MM.1S (cell line): ENCODE measurements at regions not wholly inside any gene's neighbourhood (a gene's known extent, or its start where the extent isn't known, plus 50 kb on each side); places are given as distances from the start of the nearest gene placed in this dataset.

ENCODE experiments used
- DNase-seq: peaks from one replicate; pipeline ENCODE4 v3.0.0-alpha.2; 2015
- H2AFZ ChIP-seq: fragments of 300-600 bp; sonication (generic); 2 replicates; pipeline ENCODE4 v1.6.0; 2016; ENCODE audit warnings: antibody characterized with exemption, low read length
- H3F3A ChIP-seq: fragments of 300-600 bp; sonication (generic); 2 replicates; pipeline ENCODE4 v1.6.1; 2016; ENCODE audit warnings: mild to moderate bottlenecking, antibody characterized with exemption, low read length, moderate library complexity, mixed read lengths; ENCODE audit not compliant: insufficient read depth
- H3K27ac ChIP-seq: fragments of 300-600 bp; sonication (generic); 2 replicates; pipeline ENCODE4 v1.5.1; 2016; ENCODE audit warnings: mild to moderate bottlenecking, low read length
- H3K27me3 ChIP-seq: fragments of 300-600 bp; sonication (generic); replicated peaks from 2 replicates; pipeline ENCODE4 v1.6.0; 2016; ENCODE audit warnings: low read length; ENCODE audit not compliant: insufficient read depth
- H3K36me3 ChIP-seq: fragments of 300-600 bp; sonication (generic); replicated peaks from 2 replicates; pipeline ENCODE4 v1.6.1; 2016; ENCODE audit warnings: mild to moderate bottlenecking, low read length, mixed read lengths; ENCODE audit not compliant: insufficient read depth
- H3K4me1 ChIP-seq: fragments of 300-600 bp; sonication (generic); 2 replicates; pipeline ENCODE4 v1.6.1; 2016; ENCODE audit warnings: low read length, mixed read lengths
- H3K4me2 ChIP-seq: fragments of 300-600 bp; sonication (generic); 2 replicates; pipeline ENCODE4 v1.6.0; 2016; ENCODE audit warnings: low read depth, low read length
- H3K4me3 ChIP-seq: fragments of 300-600 bp; sonication (generic); 2 replicates; pipeline ENCODE4 v1.5.1; 2016; ENCODE audit warnings: low read length, mixed read lengths
- H3K79me2 ChIP-seq: fragments of 300-600 bp; sonication (generic); 2 replicates; pipeline ENCODE4 v1.6.1; 2016; ENCODE audit warnings: mixed run types, low read length, mixed read lengths
- H3K9ac ChIP-seq: fragments of 300-600 bp; sonication (generic); 2 replicates; pipeline ENCODE4 v1.6.1; 2016; ENCODE audit warnings: low read length, mixed read lengths
- H3K9me2 ChIP-seq: fragments of 300-600 bp; sonication (generic); replicated peaks from 2 replicates; pipeline ENCODE4 v1.6.1; 2016; ENCODE audit warnings: mild to moderate bottlenecking, low read length, mixed read lengths; ENCODE audit not compliant: insufficient read depth
- H3K9me3 ChIP-seq: fragments of 300-600 bp; sonication (generic); replicated peaks from 2 replicates; pipeline ENCODE4 v1.6.1; 2016; ENCODE audit warnings: mild to moderate bottlenecking, low read length, mixed read lengths; ENCODE audit not compliant: insufficient read depth
- H4K20me1 ChIP-seq: fragments of 300-600 bp; sonication (generic); 2 replicates; pipeline ENCODE4 v1.6.1; 2016; ENCODE audit warnings: mild to moderate bottlenecking, low read length, moderate library complexity, mixed read lengths; ENCODE audit not compliant: insufficient read depth
- CTCF ChIP-seq: fragments of 300-600 bp; sonication (generic); IDR thresholded peaks from 2 replicates; pipeline ENCODE4 v1.5.1; 2016; ENCODE audit warnings: antibody characterized with exemption, low read length, mixed read lengths
- EZH2 ChIP-seq: fragments of 300-600 bp; sonication (generic); optimal IDR thresholded peaks from 2 replicates; pipeline ENCODE3; 2017; ENCODE audit warnings: low read depth, mild to moderate bottlenecking, antibody characterized with exemption, low read length, mixed read lengths
- EZH2phosphoT487 ChIP-seq: fragments of 300-600 bp; sonication (generic); IDR thresholded peaks from 2 replicates; pipeline ENCODE4 v1.6.1; 2018; ENCODE audit warnings: antibody characterized with exemption, low read length

GRCh38 chr4:176882206-176882605 is 89.5 kb upstream of the VEGFC start:
- TF ChIP-seq EZH2, result no peak
- no peak for TF ChIP-seq CTCF
- no peak for TF ChIP-seq EZH2phosphoT487

GRCh38 chr4:176883108-176883550 is 90.4 kb upstream of the VEGFC start:
- Histone ChIP-seq H3K9me2 (no peaks in the 10 kb centered on the region), H3F3A (no peaks in the 10 kb centered on the region), H3K79me2 (no peaks in the 10 kb centered on the region), H3K27me3 (no peaks in the 10 kb centered on the region), H4K20me1 (no peaks in the 10 kb centered on the region), H3K4me2 (no peak overlapping the region), H3K4me1 (no peaks in the 10 kb centered on the region), H3K36me3 (no peaks in the 10 kb centered on the region), H2AFZ (no peak overlapping the region), H3K4me3 (no peak overlapping the region), H3K9me3 (no peaks in the 10 kb centered on the region), H3K9ac (no peak overlapping the region), H3K27ac (no peak overlapping the region)
- no peak for DNase-seq
- TF ChIP-seq EZH2 (no peak), CTCF (no peak), EZH2phosphoT487 (no peak)

More at GRCh38 chr4:176882206-176882605, 89.5 kb upstream of the VEGFC start:
- H3K9me2 ChIP-seq, result no peaks in the 10 kb centered on the region
- no peaks in the 10 kb centered on the region for H3K9me3 ChIP-seq
- no peaks in the 10 kb centered on the region for H3K27me3 ChIP-seq
- no peaks in the 10 kb centered on the region for H3K79me2 ChIP-seq
- H3K4me2 ChIP-seq, result no peak overlapping the region
- H3F3A ChIP-seq, result no peaks in the 10 kb centered on the region
- no peaks in the 10 kb centered on the region for H3K36me3 ChIP-seq
- no peak overlapping the region for H3K27ac ChIP-seq
- no peak overlapping the region for H2AFZ ChIP-seq
- no peaks in the 10 kb centered on the region for H4K20me1 ChIP-seq
- no peak for DNase-seq
- no peak overlapping the region for H3K4me3 ChIP-seq
- no peaks in the 10 kb centered on the region for H3K4me1 ChIP-seq
- H3K9ac ChIP-seq, result no peak overlapping the region

GRCh38 chr4:176883681-176884418 is 91.1 kb upstream of the VEGFC start:
- Histone ChIP-seq H3K79me2 (no peaks in the 10 kb centered on the region), H4K20me1 (no peaks in the 10 kb centered on the region), H3K27me3 (no peaks in the 10 kb centered on the region), H3K9me2 (no peaks in the 10 kb centered on the region), H2AFZ (no peak overlapping the region), H3K4me3 (no peak overlapping the region), H3F3A (no peaks in the 10 kb centered on the region), H3K9ac (no peak overlapping the region), H3K4me2 (no peak overlapping the region), H3K9me3 (no peaks in the 10 kb centered on the region), H3K27ac (no peak overlapping the region), H3K36me3 (no peaks in the 10 kb centered on the region), H3K4me1 (no peaks in the 10 kb centered on the region)
- no peak for DNase-seq
- TF ChIP-seq CTCF, result no peak
